Breast epithelium (tissue), 3 donors: ENCODE measurements at regions not wholly inside any gene's neighbourhood (a gene's known extent, or its start where the extent isn't known, plus 50 kb on each side); places are given as distances from the start of the nearest gene placed in this dataset.

Source experiments
- POLR2A ChIP-seq: fragments of 450-650 bp; IDR thresholded peaks from one replicate; pipeline ENCODE4 v1.6.1; 2016; ENCODE audit warnings: antibody characterized with exemption, mild to moderate bottlenecking, moderate library complexity
- TF ChIP-seq, protein P1 (sequence below), 3 donors: fragments of 450-650 bp; IDR thresholded peaks; one replicate each; pipeline ENCODE4 v1.5.1; 2016 to 2017; ENCODE audit warnings: antibody characterized with exemption in 3 of 3, mild to moderate bottlenecking in 3 of 3, moderate library complexity in 3 of 3

DNA sequence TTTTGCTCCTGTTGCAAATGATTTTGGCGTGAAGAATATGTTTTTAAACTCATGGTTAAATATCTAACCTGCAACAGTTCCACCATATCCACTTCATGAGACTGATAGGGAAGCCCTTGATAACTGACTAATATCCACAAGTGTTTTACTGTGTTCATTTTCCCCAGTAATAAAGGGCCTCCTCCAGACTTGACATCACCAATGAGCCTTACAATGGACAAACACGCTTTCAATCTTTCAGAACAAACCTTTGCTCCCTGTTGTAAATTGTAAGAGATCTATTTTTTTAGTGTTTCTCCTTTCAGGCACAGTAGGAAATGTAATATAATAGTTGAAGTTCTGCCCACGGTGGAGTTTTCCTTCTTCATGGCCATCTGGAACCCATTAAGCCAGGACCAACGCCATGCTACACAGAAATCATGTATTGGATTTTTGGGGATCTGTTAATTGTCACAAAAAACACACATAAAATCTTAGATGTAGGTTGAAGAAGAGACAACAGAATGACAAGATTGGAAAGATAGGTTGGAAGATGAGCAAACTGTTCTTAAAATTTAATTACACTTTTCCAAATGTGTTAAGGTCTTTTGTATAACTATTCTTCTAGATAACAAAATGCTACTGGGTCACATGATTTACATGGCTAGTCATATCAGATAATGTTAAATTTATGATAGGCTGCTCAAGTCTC, 1030.1 kb downstream of the FSTL5 start:
- TF ChIP-seq, protein P1, sequence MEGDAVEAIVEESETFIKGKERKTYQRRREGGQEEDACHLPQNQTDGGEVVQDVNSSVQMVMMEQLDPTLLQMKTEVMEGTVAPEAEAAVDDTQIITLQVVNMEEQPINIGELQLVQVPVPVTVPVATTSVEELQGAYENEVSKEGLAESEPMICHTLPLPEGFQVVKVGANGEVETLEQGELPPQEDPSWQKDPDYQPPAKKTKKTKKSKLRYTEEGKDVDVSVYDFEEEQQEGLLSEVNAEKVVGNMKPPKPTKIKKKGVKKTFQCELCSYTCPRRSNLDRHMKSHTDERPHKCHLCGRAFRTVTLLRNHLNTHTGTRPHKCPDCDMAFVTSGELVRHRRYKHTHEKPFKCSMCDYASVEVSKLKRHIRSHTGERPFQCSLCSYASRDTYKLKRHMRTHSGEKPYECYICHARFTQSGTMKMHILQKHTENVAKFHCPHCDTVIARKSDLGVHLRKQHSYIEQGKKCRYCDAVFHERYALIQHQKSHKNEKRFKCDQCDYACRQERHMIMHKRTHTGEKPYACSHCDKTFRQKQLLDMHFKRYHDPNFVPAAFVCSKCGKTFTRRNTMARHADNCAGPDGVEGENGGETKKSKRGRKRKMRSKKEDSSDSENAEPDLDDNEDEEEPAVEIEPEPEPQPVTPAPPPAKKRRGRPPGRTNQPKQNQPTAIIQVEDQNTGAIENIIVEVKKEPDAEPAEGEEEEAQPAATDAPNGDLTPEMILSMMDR (IDR thresholded peaks at IDR 0.05) = no peak
- TF ChIP-seq POLR2A = no peak
